ENCODE measurements at regions not wholly inside any gene's neighbourhood (a gene's known extent, or its start where the extent isn't known, plus 50 kb on each side); places are given as distances from the start of the nearest gene placed in this dataset.
"Not testable (repeated sequence)": the region's sequence is repeated elsewhere in the genome, so short reads cannot be mapped to it uniquely, and the experiment has no call there.

DNA sequence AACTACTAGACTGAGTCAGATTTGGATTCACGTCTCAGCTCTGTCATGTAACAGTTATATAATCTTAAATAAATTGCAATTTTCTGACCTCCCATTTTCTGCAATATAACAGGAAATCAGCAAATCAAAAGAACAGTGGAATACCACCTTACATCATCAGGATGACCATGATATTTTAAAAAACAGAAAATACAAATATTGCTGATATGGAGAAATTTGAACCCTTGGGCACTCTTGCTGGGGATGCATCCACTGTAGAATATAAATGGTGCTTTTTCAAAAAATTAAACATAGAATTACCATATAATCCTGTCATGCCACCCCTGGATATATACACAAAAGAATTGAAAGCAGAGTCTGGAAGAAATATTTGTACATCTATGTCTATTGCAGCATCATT is 982.5 kb downstream of the TBL1XR1 start:
- Histone ChIP-seq H3K4me3 (ENCODE audit: insufficient read depth, low read depth, low read length) (no peak overlapping the region), H3K9me3 (ENCODE audit: control insufficient read depth, low read length) (no peaks in the 10 kb centered on the region), H3K27me3 (ENCODE audit: control insufficient read depth, insufficient read depth, low read length, poor library complexity, severe bottlenecking) (no peaks in the 10 kb centered on the region), H3K27ac (ENCODE audit: insufficient read depth, low read depth, low read length, poor library complexity, severe bottlenecking) (no peak overlapping the region), H3K4me1 (ENCODE audit: control insufficient read depth, insufficient read depth, low read length) (no peaks in the 10 kb centered on the region), H3K36me3 (ENCODE audit: control insufficient read depth, insufficient read depth, low read length) (no peaks in the 10 kb centered on the region)
- 80% methylated on average over 1 of the region's 1 CpG; no CpG with 5 or more reads in 1 of the 2 experiments for WGBS, 2 experiments

DNA sequence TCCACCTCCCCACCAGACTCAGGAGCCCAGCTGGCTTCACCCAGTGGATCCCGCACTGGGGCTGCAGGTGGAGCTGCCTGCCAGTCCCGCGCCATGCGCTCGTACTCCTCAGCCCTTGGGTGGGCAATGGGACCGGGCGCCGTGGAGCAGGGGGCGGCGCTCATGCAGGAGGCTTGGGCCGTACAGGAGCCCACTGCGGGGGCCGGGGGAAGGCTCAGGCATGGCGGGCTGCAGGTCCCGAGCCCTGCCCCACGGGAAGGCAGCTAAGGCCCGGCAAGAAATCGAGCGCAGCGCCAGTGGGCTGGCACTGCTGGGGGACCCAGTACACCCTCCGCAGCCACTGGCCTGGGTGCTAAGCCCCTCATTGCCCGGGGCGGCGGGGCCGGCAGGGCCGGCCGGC is 984.0 kb downstream of the TBL1XR1 start:
- H3K4me3 ChIP-seq (ENCODE audit: insufficient read depth, low read depth, low read length); H3K27me3 ChIP-seq (ENCODE audit: control insufficient read depth, insufficient read depth, low read length, poor library complexity, severe bottlenecking); H3K4me1 ChIP-seq (ENCODE audit: control insufficient read depth, insufficient read depth, low read length); H3K9me3 ChIP-seq (ENCODE audit: control insufficient read depth, low read length); H3K27ac ChIP-seq (ENCODE audit: insufficient read depth, low read depth, low read length, poor library complexity, severe bottlenecking); H3K36me3 ChIP-seq (ENCODE audit: control insufficient read depth, insufficient read depth, low read length): not testable (repeated sequence)
- WGBS, 2 experiments: 97% methylated on average over 27 of the region's 27 CpGs

DNA sequence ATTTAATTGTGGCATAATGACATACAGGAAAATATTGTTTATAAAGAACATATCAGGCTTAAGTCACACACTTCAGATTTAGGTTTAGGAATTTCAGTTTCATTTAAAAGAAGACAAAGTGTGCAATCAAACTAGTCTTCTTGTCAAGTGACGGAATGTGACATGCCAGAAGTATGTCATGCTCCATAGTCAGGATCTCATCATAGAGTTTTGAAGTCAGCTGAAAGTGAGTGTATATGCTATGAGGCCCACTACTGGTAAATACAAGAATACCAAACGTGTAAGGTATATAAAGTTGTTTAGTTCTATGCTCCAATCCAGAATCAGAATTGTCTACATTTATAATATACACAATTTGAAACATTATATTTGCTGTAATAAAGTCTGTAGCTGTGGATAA is 988.4 kb downstream of the TBL1XR1 start:
- WGBS, 2 experiments: 86 to 98% methylated on average over 1 to 2 of the region's 2 CpGs
- Histone ChIP-seq H3K27me3 (ENCODE audit: control insufficient read depth, insufficient read depth, low read length, poor library complexity, severe bottlenecking) (no peaks in the 10 kb centered on the region), H3K4me3 (ENCODE audit: insufficient read depth, low read depth, low read length) (no peak overlapping the region), H3K4me1 (ENCODE audit: control insufficient read depth, insufficient read depth, low read length) (no peaks in the 10 kb centered on the region), H3K36me3 (ENCODE audit: control insufficient read depth, insufficient read depth, low read length) (no peaks in the 10 kb centered on the region), H3K27ac (ENCODE audit: insufficient read depth, low read depth, low read length, poor library complexity, severe bottlenecking) (no peak overlapping the region), H3K9me3 (ENCODE audit: control insufficient read depth, low read length) (no peaks in the 10 kb centered on the region)

DNA sequence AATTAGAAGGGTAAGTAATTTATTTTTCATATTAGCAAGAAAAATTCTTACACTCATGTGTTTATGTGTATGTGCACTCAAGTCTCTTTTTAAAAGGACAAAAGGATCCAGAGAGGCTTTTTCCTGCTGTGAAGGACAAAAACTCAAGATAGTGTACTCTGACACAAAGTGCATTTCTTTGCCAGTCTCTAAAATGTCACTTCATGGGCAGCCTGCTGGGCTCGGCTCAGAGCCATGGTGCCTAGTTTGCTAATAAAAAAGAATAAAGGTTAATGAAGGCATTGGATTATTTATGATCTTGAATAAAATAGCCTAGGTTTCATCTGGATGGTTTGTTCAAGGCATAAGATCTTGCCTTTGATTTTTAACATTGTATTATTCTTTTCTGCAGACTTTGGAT is 989.0 kb downstream of the TBL1XR1 start:
- WGBS, 2 experiments: 48 to 64% methylated on average over 1 of the region's 1 CpG
- Histone ChIP-seq H3K27me3 (ENCODE audit: control insufficient read depth, insufficient read depth, low read length, poor library complexity, severe bottlenecking) (no peaks in the 10 kb centered on the region), H3K27ac (ENCODE audit: insufficient read depth, low read depth, low read length, poor library complexity, severe bottlenecking) (no peak overlapping the region), H3K4me1 (ENCODE audit: control insufficient read depth, insufficient read depth, low read length) (no peaks in the 10 kb centered on the region), H3K4me3 (ENCODE audit: insufficient read depth, low read depth, low read length) (no peak overlapping the region), H3K36me3 (ENCODE audit: control insufficient read depth, insufficient read depth, low read length) (no peaks in the 10 kb centered on the region), H3K9me3 (ENCODE audit: control insufficient read depth, low read length) (no peaks in the 10 kb centered on the region)

DNA sequence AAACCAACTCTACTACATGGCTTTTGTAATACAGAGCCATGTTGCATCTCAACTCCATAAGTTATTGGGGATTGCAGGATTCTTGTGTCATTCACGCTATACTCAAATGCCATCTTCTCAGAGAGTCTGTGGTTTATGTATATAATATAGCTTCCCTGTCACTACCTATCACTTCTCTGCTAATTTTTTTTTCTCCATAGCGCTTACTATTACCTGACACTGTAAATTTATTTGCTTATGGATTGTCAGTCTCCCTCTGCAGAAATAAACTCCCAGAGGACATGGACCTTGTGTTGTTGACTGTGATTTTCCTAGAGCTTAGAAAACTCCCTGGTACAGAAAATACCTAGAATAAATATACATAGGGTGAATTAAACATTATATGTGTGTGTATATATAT is 990.5 kb downstream of the TBL1XR1 start:
- H3K4me1 ChIP-seq (ENCODE audit: control insufficient read depth, insufficient read depth, low read length): no peaks in the 10 kb centered on the region
- no peak overlapping the region for H3K4me3 ChIP-seq (ENCODE audit: insufficient read depth, low read depth, low read length)
- WGBS, 2 experiments: 100% methylated on average over 1 of the region's 2 CpGs; no CpG with 5 or more reads in 1 of the 2 experiments
- no peaks in the 10 kb centered on the region for H3K27me3 ChIP-seq (ENCODE audit: control insufficient read depth, insufficient read depth, low read length, poor library complexity, severe bottlenecking)
- no peaks in the 10 kb centered on the region for H3K36me3 ChIP-seq (ENCODE audit: control insufficient read depth, insufficient read depth, low read length)
- H3K27ac ChIP-seq (ENCODE audit: insufficient read depth, low read depth, low read length, poor library complexity, severe bottlenecking): no peak overlapping the region
- H3K9me3 ChIP-seq (ENCODE audit: control insufficient read depth, low read length): no peaks in the 10 kb centered on the region

DNA sequence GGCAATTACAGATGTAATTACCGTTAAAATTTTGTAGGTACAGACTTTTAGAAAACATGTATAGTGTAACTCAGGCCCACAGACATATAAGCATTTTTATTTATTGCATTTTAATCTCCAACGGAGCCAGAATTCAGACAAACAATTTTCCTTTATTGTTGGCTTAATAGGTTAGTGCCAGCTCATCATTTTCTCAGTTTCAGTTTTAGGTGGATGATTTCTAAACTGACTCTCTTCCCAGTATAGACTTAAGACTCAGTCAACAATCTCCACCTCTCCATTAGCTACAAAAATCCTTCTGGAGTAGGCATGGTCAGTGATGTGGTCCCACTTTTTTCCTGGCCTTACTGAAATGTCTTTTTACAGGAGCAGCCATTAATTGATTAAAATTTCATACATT is 994.6 kb downstream of the TBL1XR1 start:
- no peaks in the 10 kb centered on the region for H3K4me1 ChIP-seq (ENCODE audit: control insufficient read depth, insufficient read depth, low read length)
- no peak overlapping the region for H3K27ac ChIP-seq (ENCODE audit: insufficient read depth, low read depth, low read length, poor library complexity, severe bottlenecking)
- H3K36me3 ChIP-seq (ENCODE audit: control insufficient read depth, insufficient read depth, low read length): no peaks in the 10 kb centered on the region
- H3K4me3 ChIP-seq (ENCODE audit: insufficient read depth, low read depth, low read length): no peak overlapping the region
- WGBS, 2 experiments: 80 to 90% methylated on average over 1 to 2 of the region's 2 CpGs
- no peaks in the 10 kb centered on the region for H3K27me3 ChIP-seq (ENCODE audit: control insufficient read depth, insufficient read depth, low read length, poor library complexity, severe bottlenecking)
- H3K9me3 ChIP-seq (ENCODE audit: control insufficient read depth, low read length): no peaks in the 10 kb centered on the region

DNA sequence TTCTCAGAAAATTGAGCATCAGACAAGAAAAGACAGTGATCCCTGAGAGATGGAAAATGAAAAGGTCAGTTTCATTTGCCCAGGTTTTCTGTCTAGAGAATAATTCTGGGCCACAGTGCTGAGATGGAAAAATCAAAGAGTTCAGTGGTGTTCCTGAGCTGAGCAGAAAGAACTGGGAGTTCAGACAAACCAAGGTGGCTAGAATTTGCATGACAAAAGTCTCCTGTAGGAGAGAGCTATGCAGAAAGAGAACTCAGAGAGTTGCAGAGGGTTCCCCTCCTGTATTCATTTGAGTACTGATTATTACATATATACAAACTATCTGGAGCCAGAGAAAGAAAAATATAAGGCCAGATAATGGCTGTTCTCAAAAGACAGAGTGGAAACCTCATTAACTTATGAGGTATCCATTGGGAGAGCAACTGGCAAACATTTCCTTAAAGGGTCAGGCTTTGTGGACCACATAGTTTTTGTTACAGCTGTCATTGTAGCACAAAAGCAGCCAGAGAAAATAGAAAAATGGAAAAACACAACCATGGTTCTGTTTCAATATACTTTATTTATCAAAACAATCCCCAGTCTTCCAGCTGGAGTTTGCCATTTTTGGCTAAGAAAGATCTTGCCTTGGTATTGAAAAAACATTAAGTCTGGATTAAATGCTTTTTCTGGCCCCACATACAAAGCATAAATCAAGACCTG is 1004.1 kb downstream of the TBL1XR1 start:
- Histone ChIP-seq H3K36me3 (ENCODE audit: control insufficient read depth, insufficient read depth, low read length) (no peaks in the 10 kb centered on the region), H3K27ac (ENCODE audit: insufficient read depth, low read depth, low read length, poor library complexity, severe bottlenecking) (no peak overlapping the region), H3K4me1 (ENCODE audit: control insufficient read depth, insufficient read depth, low read length) (peaks cover 9% of the 10 kb centered on the region), H3K27me3 (ENCODE audit: control insufficient read depth, insufficient read depth, low read length, poor library complexity, severe bottlenecking) (no peaks in the 10 kb centered on the region), H3K9me3 (ENCODE audit: control insufficient read depth, low read length) (no peaks in the 10 kb centered on the region), H3K4me3 (ENCODE audit: insufficient read depth, low read depth, low read length) (no peak overlapping the region)

DNA sequence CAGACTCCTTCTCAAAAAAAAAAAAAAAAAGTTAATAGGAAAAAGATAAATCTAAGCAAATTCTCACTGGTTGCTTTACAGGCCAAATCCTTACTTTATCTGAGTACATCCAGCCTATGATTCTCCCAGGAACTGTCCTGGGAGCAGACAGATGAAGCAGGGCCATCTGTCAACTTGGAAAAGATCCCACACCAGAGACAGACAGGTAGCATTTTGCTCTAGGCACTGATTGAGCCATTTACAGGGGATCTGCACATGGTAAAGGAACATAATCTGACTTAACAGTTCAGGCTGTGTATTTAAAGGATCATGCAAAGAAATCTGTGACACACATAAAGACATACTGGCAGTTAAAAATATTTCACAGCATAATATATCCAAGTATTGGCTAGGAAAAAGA is 1006.5 kb downstream of the TBL1XR1 start:
- Histone ChIP-seq H3K36me3 (ENCODE audit: control insufficient read depth, insufficient read depth, low read length) (no peaks in the 10 kb centered on the region), H3K27me3 (ENCODE audit: control insufficient read depth, insufficient read depth, low read length, poor library complexity, severe bottlenecking) (no peaks in the 10 kb centered on the region), H3K9me3 (ENCODE audit: control insufficient read depth, low read length) (no peaks in the 10 kb centered on the region), H3K4me1 (ENCODE audit: control insufficient read depth, insufficient read depth, low read length) (peaks cover 9% of the 10 kb centered on the region), H3K4me3 (ENCODE audit: insufficient read depth, low read depth, low read length) (no peak overlapping the region), H3K27ac (ENCODE audit: insufficient read depth, low read depth, low read length, poor library complexity, severe bottlenecking) (no peak overlapping the region)

DNA sequence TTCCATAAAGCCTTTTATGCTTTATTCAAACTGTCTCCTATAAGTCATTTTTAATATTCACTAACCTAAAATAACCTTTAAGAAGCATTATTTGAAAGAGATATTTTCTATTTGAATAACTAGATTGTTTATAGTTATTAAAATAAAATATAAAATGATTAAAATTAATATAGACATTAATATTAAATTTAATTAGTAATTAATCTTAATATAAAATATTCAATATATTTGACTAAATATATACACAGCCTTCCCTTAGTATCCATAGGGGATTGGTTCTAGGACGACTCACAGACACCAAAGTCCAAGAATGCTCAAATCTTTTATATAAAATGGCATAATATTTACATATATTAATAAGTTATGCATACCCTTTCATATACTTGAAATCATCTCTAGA is 1014.1 kb downstream of the TBL1XR1 start:
- WGBS, 2 experiments: no CpG with 5 or more reads among the region's 1 CpG
- H3K4me1 ChIP-seq (ENCODE audit: control insufficient read depth, insufficient read depth, low read length): no peaks in the 10 kb centered on the region
- no peaks in the 10 kb centered on the region for H3K27me3 ChIP-seq (ENCODE audit: control insufficient read depth, insufficient read depth, low read length, poor library complexity, severe bottlenecking)
- H3K36me3 ChIP-seq (ENCODE audit: control insufficient read depth, insufficient read depth, low read length): no peaks in the 10 kb centered on the region
- no peaks in the 10 kb centered on the region for H3K9me3 ChIP-seq (ENCODE audit: control insufficient read depth, low read length)
- H3K27ac ChIP-seq (ENCODE audit: insufficient read depth, low read depth, low read length, poor library complexity, severe bottlenecking): no peak overlapping the region
- no peak overlapping the region for H3K4me3 ChIP-seq (ENCODE audit: insufficient read depth, low read depth, low read length)

DNA sequence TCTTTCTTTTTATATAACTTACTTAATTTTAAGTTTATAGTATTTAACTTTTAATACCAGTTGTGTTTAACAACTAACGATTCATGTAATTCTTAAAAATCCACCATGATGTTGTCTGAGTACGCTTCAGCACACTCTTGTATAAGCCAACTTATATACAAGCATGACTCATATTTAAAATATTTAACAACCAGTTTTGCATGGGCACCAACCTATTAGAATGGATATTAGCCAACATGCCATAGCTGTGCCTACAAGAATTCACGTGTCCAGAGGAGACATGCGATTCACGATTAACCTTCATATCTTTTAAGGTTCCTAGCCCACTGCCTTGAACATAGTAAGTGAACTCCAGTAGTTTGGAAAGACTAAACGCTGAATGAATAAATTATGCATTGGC is 1023.2 kb downstream of the TBL1XR1 start:
- H3K4me3 ChIP-seq (ENCODE audit: insufficient read depth, low read depth, low read length): no peak overlapping the region
- no peaks in the 10 kb centered on the region for H3K27me3 ChIP-seq (ENCODE audit: control insufficient read depth, insufficient read depth, low read length, poor library complexity, severe bottlenecking)
- H3K27ac ChIP-seq (ENCODE audit: insufficient read depth, low read depth, low read length, poor library complexity, severe bottlenecking): no peak overlapping the region
- WGBS, 2 experiments: 93 to 95% methylated on average over 5 to 6 of the region's 6 CpGs
- H3K4me1 ChIP-seq (ENCODE audit: control insufficient read depth, insufficient read depth, low read length): peaks cover 14% of the 10 kb centered on the region
- H3K36me3 ChIP-seq (ENCODE audit: control insufficient read depth, insufficient read depth, low read length): no peaks in the 10 kb centered on the region
- no peaks in the 10 kb centered on the region for H3K9me3 ChIP-seq (ENCODE audit: control insufficient read depth, low read length)

DNA sequence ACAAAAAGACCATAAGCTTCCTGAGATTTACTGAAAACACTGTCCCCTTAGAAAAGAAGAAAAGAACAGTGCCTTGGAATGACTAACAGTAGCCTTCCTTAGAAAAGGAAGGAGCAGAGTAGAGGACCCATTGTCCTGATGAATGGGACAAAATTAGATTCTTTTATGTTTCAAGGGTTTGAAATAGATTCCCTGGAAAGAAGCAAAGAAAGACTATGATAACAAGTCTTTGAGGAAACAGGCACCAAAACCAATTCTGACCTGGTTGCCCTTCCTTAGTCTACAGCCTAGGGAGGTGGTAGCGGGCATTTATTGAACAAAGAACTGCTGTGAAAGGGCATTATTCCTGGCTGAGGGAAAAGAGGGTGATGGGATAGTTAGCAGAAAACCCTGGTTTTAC is 1024.8 kb downstream of the TBL1XR1 start:
- WGBS, 2 experiments: 9 to 22% methylated on average over 1 of the region's 1 CpG

More for the DNA sequence above, 1024.8 kb downstream of the TBL1XR1 start:
- H3K4me3 ChIP-seq (ENCODE audit: insufficient read depth, low read depth, low read length): no peak overlapping the region
- H3K27ac ChIP-seq (ENCODE audit: insufficient read depth, low read depth, low read length, poor library complexity, severe bottlenecking): no peak overlapping the region
- no peaks in the 10 kb centered on the region for H3K27me3 ChIP-seq (ENCODE audit: control insufficient read depth, insufficient read depth, low read length, poor library complexity, severe bottlenecking)
- H3K4me1 ChIP-seq (ENCODE audit: control insufficient read depth, insufficient read depth, low read length): peaks cover 14% of the 10 kb centered on the region
- H3K9me3 ChIP-seq (ENCODE audit: control insufficient read depth, low read length): no peaks in the 10 kb centered on the region
- H3K36me3 ChIP-seq (ENCODE audit: control insufficient read depth, insufficient read depth, low read length): no peaks in the 10 kb centered on the region
